ENCODE measurements at regions not wholly inside any gene's neighbourhood (a gene's known extent, or its start where the extent isn't known, plus 50 kb on each side); places are given as distances from the start of the nearest gene placed in this dataset.

DNA sequence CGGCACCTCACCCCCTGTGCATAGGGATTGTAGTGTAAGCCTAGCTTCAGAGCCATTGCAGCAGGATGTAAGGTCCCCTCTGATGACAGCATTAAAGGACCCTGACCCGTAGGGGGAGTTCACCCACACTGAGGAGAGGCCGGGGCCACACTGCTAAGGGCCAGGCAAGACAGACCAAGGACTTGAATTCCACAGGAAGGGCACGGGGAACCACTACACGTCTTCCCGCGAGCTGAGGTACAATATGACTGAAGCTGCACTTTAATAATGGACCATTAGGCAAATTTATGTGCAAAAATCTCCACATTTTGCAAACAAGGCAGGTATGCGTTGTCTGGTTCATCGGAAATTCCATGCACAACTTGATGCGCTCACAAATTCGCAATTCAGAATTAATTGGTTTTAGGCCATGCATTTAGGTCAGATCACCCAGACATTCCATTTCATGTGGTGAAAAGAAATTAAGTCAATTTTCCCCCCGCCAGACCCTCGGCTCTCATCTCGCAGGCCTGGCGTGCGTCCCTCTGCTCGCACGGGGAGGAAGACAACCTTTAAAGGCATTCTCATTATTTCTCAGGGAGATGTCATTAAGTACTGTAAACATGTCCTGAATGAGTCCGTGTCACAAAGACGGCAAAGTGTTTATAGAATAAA is 111.8 kb downstream of the FOXA2 start:
- Histone ChIP-seq H3K4me1 (replicated peaks in 1 of 2) (no peaks in the 10 kb centered on the region), H3K9me3 (replicated peaks in 1 of 3) (no peaks in the 10 kb centered on the region), H3K36me3 (replicated peaks in 1 of 2) (no peaks in the 10 kb centered on the region), H3K27me3 (no peaks in the 10 kb centered on the region), H3K4me3 (no peak overlapping the region), H3K27ac (no peak overlapping the region)
- intact Hi-C loops (cut with DNase I) = no loop called here
- TF ChIP-seq POLR2A (IDR thresholded peaks at IDR 0.05) = no peak
- TF ChIP-seq, protein P1, sequence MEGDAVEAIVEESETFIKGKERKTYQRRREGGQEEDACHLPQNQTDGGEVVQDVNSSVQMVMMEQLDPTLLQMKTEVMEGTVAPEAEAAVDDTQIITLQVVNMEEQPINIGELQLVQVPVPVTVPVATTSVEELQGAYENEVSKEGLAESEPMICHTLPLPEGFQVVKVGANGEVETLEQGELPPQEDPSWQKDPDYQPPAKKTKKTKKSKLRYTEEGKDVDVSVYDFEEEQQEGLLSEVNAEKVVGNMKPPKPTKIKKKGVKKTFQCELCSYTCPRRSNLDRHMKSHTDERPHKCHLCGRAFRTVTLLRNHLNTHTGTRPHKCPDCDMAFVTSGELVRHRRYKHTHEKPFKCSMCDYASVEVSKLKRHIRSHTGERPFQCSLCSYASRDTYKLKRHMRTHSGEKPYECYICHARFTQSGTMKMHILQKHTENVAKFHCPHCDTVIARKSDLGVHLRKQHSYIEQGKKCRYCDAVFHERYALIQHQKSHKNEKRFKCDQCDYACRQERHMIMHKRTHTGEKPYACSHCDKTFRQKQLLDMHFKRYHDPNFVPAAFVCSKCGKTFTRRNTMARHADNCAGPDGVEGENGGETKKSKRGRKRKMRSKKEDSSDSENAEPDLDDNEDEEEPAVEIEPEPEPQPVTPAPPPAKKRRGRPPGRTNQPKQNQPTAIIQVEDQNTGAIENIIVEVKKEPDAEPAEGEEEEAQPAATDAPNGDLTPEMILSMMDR (IDR thresholded peaks at IDR 0.05) = no peak
- DNase-seq = no peak
- WGBS, 4 donors = 76 to 83% (median 78%) methylated on average over 17 to 20 of the region's 20 CpGs

DNA sequence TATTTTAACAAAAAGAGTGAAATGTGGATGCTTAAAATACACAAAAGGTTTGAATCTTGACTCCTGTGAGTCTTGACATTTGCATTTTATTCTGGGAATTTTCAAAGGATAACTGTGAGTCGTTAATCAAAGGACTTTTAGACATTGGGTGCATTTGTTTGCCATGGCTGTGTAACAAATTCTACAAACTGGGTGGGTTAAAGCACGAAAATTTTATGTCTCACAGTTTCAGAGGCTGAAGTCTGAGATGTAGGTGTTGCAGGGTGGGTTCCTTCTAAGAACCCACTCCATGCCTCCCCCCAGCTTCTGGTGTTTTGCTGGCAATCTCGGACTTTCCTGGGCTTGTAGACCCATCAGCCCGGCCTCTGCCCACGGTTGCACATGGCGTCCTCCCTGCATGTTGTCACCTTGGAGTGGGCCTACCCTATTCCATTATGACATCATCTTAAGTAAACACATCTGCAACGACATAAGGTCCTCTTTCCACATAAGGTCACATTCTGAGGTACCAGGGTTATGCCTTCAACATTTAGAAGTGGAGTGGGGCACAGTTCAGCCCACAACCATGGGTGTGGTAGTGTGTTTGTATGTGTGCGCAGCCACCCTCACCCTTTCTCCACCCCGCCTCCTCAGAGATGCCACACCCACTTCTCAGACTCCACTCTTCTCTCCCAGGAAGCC is 113.1 kb downstream of the FOXA2 start:
- Histone ChIP-seq H3K27me3 (no peaks in the 10 kb centered on the region), H3K4me1 (replicated peaks in 1 of 2) (no peaks in the 10 kb centered on the region), H3K27ac (no peak overlapping the region), H3K4me3 (no peak overlapping the region), H3K9me3 (replicated peaks in 1 of 3) (no peaks in the 10 kb centered on the region), H3K36me3 (replicated peaks in 1 of 2) (no peaks in the 10 kb centered on the region)
- no peak for DNase-seq
- 73 to 85% (median 80%) methylated on average over 9 of the region's 9 CpGs for WGBS, 4 donors
- TF ChIP-seq, protein P1 (IDR thresholded peaks at IDR 0.05) = no peak
- TF ChIP-seq POLR2A (IDR thresholded peaks at IDR 0.05) = no peak
- intact Hi-C loops (cut with DNase I) = no loop called here

DNA sequence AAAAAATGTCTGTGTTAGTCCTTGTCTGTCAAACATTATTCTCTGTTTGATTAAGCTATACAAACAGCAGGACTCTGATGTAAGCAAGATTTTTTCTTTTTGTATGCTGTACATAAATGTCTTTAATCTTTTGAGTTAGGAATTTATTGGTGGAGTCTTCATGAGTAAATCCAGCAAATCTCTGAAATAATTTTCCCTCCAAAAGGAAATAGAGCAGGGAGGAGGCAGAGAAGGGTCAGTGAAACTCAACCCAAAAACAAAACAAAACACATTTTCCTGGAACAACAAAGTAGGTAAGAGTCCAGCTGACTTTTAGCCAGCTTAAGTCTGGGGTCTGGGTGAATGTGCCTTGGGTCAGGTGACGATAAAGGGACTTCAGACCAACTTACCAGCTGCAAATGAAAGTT is 113.7 kb downstream of the FOXA2 start:
- H3K36me3 ChIP-seq (replicated peaks in 1 of 2) = no peaks in the 10 kb centered on the region
- no peaks in the 10 kb centered on the region for H3K9me3 ChIP-seq (replicated peaks in 1 of 3)
- no peaks in the 10 kb centered on the region for H3K27me3 ChIP-seq
- no peak overlapping the region for H3K27ac ChIP-seq
- no peaks in the 10 kb centered on the region for H3K4me1 ChIP-seq (replicated peaks in 1 of 2)
- 54 to 76% (median 64%) methylated on average over 1 of the region's 1 CpG for WGBS, 4 donors
- H3K4me3 ChIP-seq = no peak overlapping the region
- intact Hi-C loops (cut with DNase I) = no loop called here
- DNase-seq = no peak
- TF ChIP-seq, protein P1 (IDR thresholded peaks at IDR 0.05) = no peak
- no peak for TF ChIP-seq POLR2A (IDR thresholded peaks at IDR 0.05)

DNA sequence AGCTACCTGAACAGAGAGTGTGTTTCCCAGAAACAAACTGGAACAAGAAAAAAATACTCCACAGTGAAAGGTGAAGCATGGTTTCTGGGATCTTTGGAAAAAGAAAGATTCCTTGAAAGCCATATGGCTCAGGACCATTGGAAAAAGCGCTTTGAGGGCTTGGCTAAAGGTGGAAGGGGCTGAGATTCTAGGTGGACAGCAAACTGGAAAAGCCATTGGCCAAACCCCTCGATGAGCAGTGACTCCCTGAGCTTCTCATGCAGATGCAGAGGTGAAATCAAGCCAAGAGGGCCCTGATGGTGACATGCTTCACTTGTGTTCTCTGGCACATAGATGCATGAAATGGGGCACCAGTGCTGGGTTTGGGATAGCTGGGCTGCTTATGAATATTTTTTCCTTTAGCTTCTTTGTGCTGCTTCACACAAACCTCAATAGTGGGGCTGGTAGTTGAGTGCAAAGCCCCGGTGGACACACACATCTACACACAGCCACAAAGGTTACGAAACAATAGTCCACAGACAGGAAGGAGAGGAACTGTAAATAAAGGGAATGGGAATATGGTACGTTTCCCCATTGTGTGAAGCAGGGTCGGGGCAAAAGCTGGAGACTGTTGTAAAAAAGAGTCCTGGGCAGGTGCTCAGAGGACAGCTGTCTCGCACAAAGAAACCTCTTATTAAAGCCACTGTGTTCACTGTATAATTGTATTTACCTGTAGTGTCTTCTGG is 117.8 kb downstream of the FOXA2 start:
- Histone ChIP-seq H3K36me3 (replicated peaks in 1 of 2) (no peaks in the 10 kb centered on the region), H3K4me1 (replicated peaks in 1 of 2) (no peaks in the 10 kb centered on the region), H3K4me3 (no peak overlapping the region), H3K27ac (no peak overlapping the region), H3K9me3 (replicated peaks in 1 of 3) (no peaks in the 10 kb centered on the region), H3K27me3 (no peaks in the 10 kb centered on the region)
- intact Hi-C loops (cut with DNase I) = no loop called here
- WGBS, 4 donors = 64 to 73% (median 71%) methylated on average over 7 of the region's 7 CpGs
- DNase-seq = no peak
- no peak for TF ChIP-seq POLR2A (IDR thresholded peaks at IDR 0.05)
- TF ChIP-seq, protein P1 (IDR thresholded peaks at IDR 0.05) = no peak
